ENCODE measurements at regions not wholly inside any gene's neighbourhood (a gene's known extent, or its start where the extent isn't known, plus 50 kb on each side); places are given as distances from the start of the nearest gene placed in this dataset.
"Not testable (repeated sequence)": the region's sequence is repeated elsewhere in the genome, so short reads cannot be mapped to it uniquely, and the experiment has no call there.

DNA sequence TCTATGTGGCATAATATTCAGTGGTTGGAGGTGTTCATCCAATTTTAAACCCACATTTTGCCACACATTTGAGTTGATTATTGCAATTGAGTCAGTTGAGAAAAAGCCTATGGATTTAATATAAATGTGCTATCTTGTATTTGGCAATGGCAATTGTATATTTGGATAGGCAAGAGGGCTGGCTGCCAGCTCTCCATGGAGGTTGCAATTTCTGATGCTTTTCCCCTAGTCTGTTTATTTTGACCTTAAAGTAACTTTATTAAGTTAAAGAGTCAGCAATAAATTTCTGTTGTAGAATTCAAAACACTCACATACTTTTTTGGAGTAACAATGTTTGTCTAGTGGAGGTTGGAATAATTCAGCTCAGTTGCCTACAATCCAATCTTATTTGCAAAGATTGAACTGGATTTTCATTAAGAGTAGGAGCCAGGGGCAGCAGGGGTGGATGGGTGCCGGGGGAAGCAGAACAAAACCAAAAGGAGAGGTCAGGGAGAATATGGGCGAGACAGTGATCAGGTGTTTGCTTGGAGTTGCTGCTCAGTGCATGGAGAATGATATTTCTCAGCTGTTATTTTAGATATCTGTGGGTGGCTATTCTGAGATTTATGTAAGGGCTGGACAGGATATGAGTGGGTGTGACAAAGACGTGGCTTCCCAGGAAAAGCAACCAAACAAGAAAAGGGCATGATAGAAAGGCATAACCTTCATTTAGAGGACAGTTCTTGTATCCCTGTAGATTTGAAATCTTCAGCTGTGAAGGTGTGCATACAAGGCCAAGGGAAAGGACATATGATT is 163.0 kb downstream of the HDGFL1 start:
- ATAC-seq (no peak), DNase-seq (no peak)
- intact Hi-C loops (cut with micrococcal nuclease): no loop called here

GRCh38 chr6:22736740-22737139 is 167.4 kb downstream of the HDGFL1 start:
- intact Hi-C loops (cut with micrococcal nuclease): no loop called here
- DNase-seq: no peak
- ATAC-seq: no peak

- ATAC-seq: peak; percentile 49
- no peak for DNase-seq
- intact Hi-C loops (cut with micrococcal nuclease): no loop called here
These were observed 168.0 kb downstream of the HDGFL1 start for GRCh38 chr6:22737331-22737730.

DNA sequence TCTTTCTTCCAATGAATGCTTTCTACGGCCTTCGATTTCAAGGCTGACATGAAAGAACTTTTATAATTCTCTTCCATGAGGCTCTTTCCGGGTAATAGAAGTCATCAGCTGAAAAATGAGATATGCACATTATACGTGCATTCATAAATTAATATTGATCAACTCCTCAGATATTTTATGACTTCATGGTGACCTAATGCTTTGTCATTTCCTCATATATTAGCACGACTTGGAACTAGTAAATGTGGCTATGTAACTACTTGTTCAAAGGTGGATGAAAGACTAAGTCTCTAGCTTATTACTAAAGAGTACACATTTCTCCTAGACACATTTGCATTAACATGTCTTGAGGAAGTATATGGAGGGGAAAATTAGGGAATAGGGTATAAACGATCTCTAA is 168.8 kb downstream of the HDGFL1 start:
- ATAC-seq (no peak), DNase-seq (no peak)
- intact Hi-C loops (cut with micrococcal nuclease): no loop called here

GRCh38 chr6:22747571-22747970 is 178.2 kb downstream of the HDGFL1 start:
- DNase-seq: no peak
- intact Hi-C loops (cut with micrococcal nuclease): no loop called here
- no peak for ATAC-seq

DNA sequence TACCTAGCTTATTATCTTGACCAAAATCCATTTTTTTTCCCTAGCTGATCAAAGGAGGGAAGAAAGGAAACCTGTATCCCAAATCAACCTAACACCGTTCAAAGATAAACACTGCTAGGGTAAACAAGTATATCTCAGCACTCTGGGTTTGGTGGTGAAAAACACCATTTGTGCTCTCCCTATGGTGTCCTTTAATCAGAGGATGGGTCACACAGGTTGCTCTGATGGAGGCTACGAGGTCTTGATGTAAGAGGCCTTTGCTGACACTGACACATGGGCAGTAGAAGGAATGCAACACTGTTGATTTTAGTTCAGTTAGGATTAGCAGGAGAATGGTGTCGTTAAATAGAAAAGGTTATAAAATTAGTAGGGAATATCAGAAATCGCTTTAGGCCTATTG is 179.3 kb downstream of the HDGFL1 start:
- DNase-seq (no peak), ATAC-seq (no peak)
- intact Hi-C loops (cut with micrococcal nuclease): no loop called here

- ATAC-seq (no peak), DNase-seq (no peak)
- intact Hi-C loops (cut with micrococcal nuclease): no loop called here
These were observed 180.3 kb downstream of the HDGFL1 start for GRCh38 chr6:22749696-22750095.

DNA sequence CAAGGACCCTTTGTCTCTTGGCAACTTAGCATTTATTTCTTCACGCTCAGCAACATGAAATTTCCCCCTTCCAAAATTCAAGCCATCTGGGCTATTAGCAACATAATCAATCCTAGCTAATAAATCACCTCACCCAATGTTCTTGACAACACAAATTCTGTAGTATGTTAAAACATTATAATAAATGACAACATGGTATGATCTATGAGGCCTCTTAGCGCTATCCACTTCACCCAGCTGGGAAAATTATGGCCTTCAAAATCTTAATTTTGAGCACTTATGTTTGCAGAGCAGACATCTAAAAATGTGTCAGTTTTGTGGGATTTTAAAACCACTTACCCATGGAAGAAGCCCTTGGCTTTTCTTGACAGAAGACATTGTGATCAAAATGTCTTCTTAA is 181.9 kb downstream of the HDGFL1 start:
- no peak for ATAC-seq
- no peak for DNase-seq
- intact Hi-C loops (cut with micrococcal nuclease): no loop called here

GRCh38 chr6:22752522-22752921 is 183.2 kb downstream of the HDGFL1 start:
- intact Hi-C loops (cut with micrococcal nuclease): no loop called here
- no peak for ATAC-seq
- DNase-seq: no peak

- ATAC-seq (no peak), DNase-seq (no peak)
- intact Hi-C loops (cut with micrococcal nuclease): no loop called here
These were observed 184.7 kb downstream of the HDGFL1 start for GRCh38 chr6:22754061-22754460.

DNA sequence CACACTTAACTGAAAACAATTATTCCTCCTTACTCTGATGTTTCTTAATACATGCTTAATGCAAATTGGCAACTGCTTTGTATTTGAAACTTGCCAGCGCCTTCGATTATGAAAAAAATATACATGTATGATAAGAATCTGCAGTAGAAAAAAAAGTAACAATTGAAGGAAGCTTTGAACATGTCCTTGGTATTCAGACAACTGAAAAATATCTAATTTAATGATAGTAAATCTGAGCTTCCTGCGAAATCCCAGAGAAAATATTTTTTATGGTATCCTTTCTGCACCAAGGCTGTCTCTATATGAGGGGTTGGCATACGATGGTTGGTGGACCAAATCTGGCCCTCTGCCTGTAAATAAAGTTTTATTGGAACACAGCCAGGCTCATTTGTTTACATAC is 186.2 kb downstream of the HDGFL1 start:
- ATAC-seq: no peak
- DNase-seq: no peak
- intact Hi-C loops (cut with micrococcal nuclease): no loop called here

- DNase-seq (no peak), ATAC-seq (no peak)
- intact Hi-C loops (cut with micrococcal nuclease): no loop called here
These were observed 187.0 kb downstream of the HDGFL1 start for GRCh38 chr6:22756365-22756764.

DNA sequence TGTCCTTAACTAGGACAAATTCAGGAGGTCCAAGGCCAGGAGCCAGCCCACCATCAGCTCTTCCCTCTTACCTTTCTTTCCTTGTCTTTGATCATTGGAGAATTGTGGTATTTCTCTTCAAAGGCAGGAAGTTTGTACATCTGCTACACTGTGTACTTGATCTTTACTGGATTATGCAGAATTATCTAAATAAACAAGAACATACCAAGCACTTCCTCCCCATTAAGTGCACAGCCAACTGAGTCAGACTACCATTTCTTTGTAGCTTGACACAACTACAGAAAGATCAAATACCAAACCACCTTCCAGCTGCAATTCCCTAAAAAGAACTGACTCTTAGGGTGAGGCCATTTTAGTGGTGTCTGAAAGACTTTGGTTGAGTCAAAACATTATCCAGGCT is 195.1 kb downstream of the HDGFL1 start:
- no peak for DNase-seq
- no peak for ATAC-seq
- intact Hi-C loops (cut with micrococcal nuclease): no loop called here

- DNase-seq: no peak
- intact Hi-C loops (cut with micrococcal nuclease): no loop called here
- ATAC-seq: no peak
These were observed 195.6 kb downstream of the HDGFL1 start for GRCh38 chr6:22765015-22765414.

DNA sequence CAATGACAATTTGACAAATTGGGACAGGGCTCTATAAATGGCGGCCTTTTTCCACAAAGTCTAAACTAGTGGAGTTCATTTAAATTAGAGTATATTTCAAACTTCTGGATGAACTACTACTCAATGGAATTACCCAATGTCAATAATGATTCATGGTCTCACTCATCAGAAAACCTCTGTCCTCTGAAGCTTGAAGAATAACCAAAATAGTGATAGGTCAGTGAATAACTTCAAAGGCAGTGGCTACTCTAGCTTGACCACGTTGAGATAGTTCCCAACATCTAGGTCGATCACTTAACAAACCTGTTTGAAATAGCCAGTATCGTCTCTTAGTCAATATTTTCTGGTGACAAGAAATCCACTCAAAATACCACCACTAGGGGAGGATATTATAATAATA is 197.6 kb downstream of the HDGFL1 start:
- no peak for DNase-seq
- no peak for ATAC-seq
- intact Hi-C loops (cut with micrococcal nuclease): no loop called here

GRCh38 chr6:22770054-22770453 is 200.7 kb downstream of the HDGFL1 start:
- ATAC-seq (no peak), DNase-seq (no peak)
- intact Hi-C loops (cut with micrococcal nuclease): no loop called here

DNA sequence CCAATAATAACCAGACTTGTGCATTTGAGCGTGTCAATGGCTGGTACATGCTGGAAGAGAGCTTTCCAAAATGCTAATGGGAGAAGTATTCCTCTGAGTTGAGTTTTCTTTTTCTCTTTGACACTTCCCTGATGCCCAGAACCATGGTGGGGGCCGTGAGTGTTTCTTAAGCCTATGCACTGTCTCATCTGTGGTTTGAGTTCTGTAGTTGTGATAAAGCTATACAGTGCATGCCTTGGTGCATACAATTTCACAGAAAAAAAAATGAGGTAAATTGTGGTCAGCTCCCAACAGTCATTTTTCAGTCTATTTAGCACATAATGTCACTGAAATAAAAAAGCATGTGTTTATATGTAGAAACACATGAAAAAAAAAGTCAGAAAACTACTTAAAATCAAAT is 204.8 kb downstream of the HDGFL1 start:
- DNase-seq (no peak), ATAC-seq (no peak)
- intact Hi-C loops (cut with micrococcal nuclease): no loop called here

- intact Hi-C loops (cut with micrococcal nuclease); DNase-seq; ATAC-seq: not testable (repeated sequence)
These were observed 209.1 kb downstream of the HDGFL1 start for GRCh38 chr6:22778438-22778837.

DNA sequence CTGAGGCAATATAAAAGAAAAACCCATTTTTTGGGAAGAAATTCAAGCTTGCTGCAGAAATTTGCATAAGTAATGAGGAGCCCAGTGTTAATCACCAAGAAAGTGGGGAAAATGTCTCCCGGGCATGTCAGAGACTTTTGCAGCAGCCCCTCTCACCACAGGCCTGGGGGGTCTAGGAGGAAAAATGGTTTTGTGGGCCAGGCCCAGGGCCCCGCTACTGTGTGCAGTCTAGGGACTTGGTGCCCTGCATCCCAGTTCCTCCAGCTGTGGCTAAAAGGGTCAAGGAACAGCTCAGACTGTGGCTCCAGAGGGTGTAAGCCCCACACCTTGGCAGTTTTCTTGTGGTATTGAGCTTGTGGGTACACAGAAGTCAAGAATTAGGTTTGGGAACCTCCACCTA is 209.7 kb downstream of the HDGFL1 start:
- ATAC-seq: no peak
- intact Hi-C loops (cut with micrococcal nuclease): no loop called here
- DNase-seq: no peak

DNA sequence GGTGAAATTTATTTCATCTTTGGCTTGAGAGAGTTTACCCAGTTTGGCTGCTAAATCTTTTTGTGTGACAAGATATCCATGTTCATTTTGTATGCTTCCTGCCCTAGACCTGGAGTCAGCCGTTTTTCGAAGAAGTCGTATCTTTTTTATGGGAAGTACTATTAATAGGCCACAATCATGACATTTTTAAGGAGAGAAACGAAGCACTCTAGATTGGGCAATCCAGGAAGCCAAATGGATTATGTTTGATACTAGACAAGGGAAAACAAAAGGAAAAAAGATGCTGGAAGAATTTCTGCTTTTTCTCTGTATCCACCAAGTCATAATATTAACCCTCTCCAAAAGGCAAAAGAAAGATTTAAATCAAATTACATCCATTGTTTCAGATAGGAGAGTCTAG is 214.6 kb downstream of the HDGFL1 start:
- intact Hi-C loops (cut with micrococcal nuclease): no loop called here
- DNase-seq (no peak), ATAC-seq (no peak)

DNA sequence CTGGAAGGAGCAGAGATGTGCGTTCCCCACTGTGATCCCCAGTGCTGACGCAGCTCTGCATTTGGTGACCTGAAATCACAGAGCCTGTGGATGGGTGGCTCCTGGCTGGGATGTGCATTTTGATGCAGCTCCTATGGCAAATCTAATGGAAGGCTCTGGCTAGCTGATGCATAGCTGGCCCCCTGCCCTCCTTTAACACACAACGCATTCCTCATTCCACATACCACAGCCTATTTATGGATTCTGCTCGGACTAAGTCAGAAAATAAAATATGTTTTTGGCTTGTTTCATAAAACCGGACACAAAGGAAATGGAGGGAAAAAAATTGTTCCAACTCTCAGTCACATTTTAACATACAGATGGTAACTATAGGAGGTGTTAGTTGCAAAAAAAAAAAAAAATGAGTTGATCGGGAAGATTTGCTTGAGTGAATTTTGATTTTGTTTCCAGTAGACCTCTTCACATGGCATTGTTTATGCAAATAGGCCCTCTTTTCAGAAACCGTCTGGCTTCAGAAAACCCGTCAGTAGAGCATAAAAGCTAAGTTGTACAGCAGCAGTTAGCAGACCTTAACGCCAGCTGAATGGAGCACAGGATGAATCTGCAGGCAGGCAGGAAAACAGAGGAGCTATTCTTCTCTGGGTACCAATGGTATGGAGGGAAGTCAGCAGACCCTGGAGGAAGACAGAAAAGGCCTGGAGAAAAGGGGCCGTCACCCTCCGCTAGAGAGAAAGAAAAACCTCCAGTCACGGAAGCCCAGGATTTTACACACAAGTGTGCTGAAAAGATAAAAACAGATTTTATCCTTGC is 215.4 kb downstream of the HDGFL1 start:
- no peak for DNase-seq
- no peak for ATAC-seq
- intact Hi-C loops (cut with micrococcal nuclease): no loop called here

All from left ventricle myocardium superior (tissue), 1 donor.